Ishikawa (cell line): ENCODE measurements at regions not wholly inside any gene's neighbourhood (a gene's known extent, or its start where the extent isn't known, plus 50 kb on each side); places are given as distances from the start of the nearest gene placed in this dataset.

ENCODE experiments used
- CEBPB ChIP-seq: IDR thresholded peaks from 2 replicates; pipeline ENCODE4 v1.6.1; 2012
- EP300 ChIP-seq: IDR thresholded peaks from 2 replicates; pipeline ENCODE4 v1.6.1; 2012; ENCODE audit warnings: borderline replicate concordance
- FOXM1 ChIP-seq: IDR thresholded peaks from 2 replicates; pipeline ENCODE4 v1.6.1; 2012; ENCODE audit warnings: low read depth, borderline replicate concordance
- NFIC ChIP-seq: IDR thresholded peaks from 2 replicates; pipeline ENCODE4 v1.6.1; 2012
- RAD21 ChIP-seq: IDR thresholded peaks from 2 replicates; pipeline ENCODE4 v1.6.1; 2012; ENCODE audit warnings: low read depth
- TAF1 ChIP-seq: IDR thresholded peaks from 2 replicates; pipeline ENCODE4 v1.6.1; 2012; ENCODE audit warnings: low read depth, mild to moderate bottlenecking
- YY1 ChIP-seq: IDR thresholded peaks from 2 replicates; pipeline ENCODE4 v1.6.1; 2012; ENCODE audit warnings: low read depth
- TF ChIP-seq, protein P1 (sequence below): IDR thresholded peaks from 2 replicates; pipeline ENCODE4 v1.6.1; 2012
- TF ChIP-seq, protein P2 (sequence below): IDR thresholded peaks from 2 replicates; pipeline ENCODE4 v1.6.1; 2012; ENCODE audit warnings: low read depth, mild to moderate bottlenecking
- TF ChIP-seq, protein P3 (sequence below): IDR thresholded peaks from 2 replicates; pipeline ENCODE4 v1.6.1; 2012

DNA sequence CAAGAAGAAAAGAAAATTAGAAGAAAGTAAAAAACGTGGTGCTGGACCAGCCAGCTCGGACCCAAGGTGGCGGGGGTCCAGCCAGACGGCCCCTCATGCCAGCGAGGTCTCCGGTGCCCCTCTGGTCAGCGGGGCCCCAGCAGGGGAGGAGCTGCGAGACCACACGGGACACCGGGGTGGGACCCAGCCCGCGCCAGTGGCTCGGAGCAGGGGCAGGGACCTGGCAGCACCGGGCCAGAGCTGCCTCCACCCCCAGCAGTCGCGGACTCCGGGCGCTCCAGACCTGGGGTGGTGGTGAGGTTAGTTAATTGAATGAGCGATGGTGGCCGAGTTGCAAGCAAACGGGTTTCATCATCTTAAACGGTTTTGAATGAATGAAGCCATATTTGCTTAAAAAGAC is 289.9 kb upstream of the MC4R start:
- no peak for TF ChIP-seq NFIC
- TF ChIP-seq, protein P1, sequence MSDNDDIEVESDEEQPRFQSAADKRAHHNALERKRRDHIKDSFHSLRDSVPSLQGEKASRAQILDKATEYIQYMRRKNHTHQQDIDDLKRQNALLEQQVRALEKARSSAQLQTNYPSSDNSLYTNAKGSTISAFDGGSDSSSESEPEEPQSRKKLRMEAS: no peak
- TF ChIP-seq FOXM1: no peak
- no peak for TF ChIP-seq EP300
- no peak for TF ChIP-seq CEBPB
- TF ChIP-seq RAD21: no peak
- TF ChIP-seq, protein P2, sequence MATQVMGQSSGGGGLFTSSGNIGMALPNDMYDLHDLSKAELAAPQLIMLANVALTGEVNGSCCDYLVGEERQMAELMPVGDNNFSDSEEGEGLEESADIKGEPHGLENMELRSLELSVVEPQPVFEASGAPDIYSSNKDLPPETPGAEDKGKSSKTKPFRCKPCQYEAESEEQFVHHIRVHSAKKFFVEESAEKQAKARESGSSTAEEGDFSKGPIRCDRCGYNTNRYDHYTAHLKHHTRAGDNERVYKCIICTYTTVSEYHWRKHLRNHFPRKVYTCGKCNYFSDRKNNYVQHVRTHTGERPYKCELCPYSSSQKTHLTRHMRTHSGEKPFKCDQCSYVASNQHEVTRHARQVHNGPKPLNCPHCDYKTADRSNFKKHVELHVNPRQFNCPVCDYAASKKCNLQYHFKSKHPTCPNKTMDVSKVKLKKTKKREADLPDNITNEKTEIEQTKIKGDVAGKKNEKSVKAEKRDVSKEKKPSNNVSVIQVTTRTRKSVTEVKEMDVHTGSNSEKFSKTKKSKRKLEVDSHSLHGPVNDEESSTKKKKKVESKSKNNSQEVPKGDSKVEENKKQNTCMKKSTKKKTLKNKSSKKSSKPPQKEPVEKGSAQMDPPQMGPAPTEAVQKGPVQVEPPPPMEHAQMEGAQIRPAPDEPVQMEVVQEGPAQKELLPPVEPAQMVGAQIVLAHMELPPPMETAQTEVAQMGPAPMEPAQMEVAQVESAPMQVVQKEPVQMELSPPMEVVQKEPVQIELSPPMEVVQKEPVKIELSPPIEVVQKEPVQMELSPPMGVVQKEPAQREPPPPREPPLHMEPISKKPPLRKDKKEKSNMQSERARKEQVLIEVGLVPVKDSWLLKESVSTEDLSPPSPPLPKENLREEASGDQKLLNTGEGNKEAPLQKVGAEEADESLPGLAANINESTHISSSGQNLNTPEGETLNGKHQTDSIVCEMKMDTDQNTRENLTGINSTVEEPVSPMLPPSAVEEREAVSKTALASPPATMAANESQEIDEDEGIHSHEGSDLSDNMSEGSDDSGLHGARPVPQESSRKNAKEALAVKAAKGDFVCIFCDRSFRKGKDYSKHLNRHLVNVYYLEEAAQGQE: no peak
- TF ChIP-seq TAF1: no peak
- TF ChIP-seq, protein P3, sequence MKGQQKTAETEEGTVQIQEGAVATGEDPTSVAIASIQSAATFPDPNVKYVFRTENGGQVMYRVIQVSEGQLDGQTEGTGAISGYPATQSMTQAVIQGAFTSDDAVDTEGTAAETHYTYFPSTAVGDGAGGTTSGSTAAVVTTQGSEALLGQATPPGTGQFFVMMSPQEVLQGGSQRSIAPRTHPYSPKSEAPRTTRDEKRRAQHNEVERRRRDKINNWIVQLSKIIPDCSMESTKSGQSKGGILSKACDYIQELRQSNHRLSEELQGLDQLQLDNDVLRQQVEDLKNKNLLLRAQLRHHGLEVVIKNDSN: no peak
- TF ChIP-seq YY1: no peak
